DOHH2 (cell line): ENCODE measurements at regions not wholly inside any gene's neighbourhood (a gene's known extent, or its start where the extent isn't known, plus 50 kb on each side); places are given as distances from the start of the nearest gene placed in this dataset.

Experiments used
- H3F3A ChIP-seq: fragments of 200-600 bp; sonication (generic), shearing (Covaris generic); 2 replicates; pipeline ENCODE4 v1.6.0; 2016; ENCODE audit warnings: antibody characterized with exemption, mild to moderate bottlenecking; ENCODE audit not compliant: control insufficient read depth, insufficient read depth
- H3K27ac ChIP-seq: fragments of 200-600 bp; sonication (generic); 2 replicates; pipeline ENCODE4 v1.5.1; 2014; ENCODE audit warnings: low read depth, mild to moderate bottlenecking, low read length, moderate library complexity
- H3K27me3 ChIP-seq: fragments of 200-600 bp; sonication (generic); 2 replicates; pipeline ENCODE4 v1.6.1; 2014; ENCODE audit warnings: mild to moderate bottlenecking, low read length, mixed read lengths; ENCODE audit not compliant: control insufficient read depth
- H3K36me3 ChIP-seq: fragments of 200-600 bp; sonication (generic); 2 replicates; pipeline ENCODE4 v1.6.1; 2014; ENCODE audit warnings: mild to moderate bottlenecking, low read length, moderate library complexity, mixed read lengths; ENCODE audit not compliant: control insufficient read depth
- H3K4me1 ChIP-seq: fragments of 200-600 bp; sonication (generic); 2 replicates; pipeline ENCODE4 v1.6.1; 2014; ENCODE audit warnings: mild to moderate bottlenecking, low read length, mixed read lengths; ENCODE audit not compliant: control insufficient read depth
- H3K4me2 ChIP-seq: fragments of 200-600 bp; sonication (generic); 2 replicates; pipeline ENCODE4 v1.6.0; 2014; ENCODE audit warnings: mild to moderate bottlenecking, low read length, moderate library complexity
- H3K4me3 ChIP-seq: fragments of 200-600 bp; sonication (generic); 2 replicates; pipeline ENCODE4 v1.5.1; 2014; ENCODE audit warnings: mild to moderate bottlenecking, low read length, mixed read lengths
- H3K79me2 ChIP-seq: fragments of 200-600 bp; sonication (generic); 2 replicates; pipeline ENCODE4 v1.6.1; 2014; ENCODE audit warnings: mild to moderate bottlenecking, low read length, mixed read lengths; ENCODE audit not compliant: control insufficient read depth
- H3K9me2 ChIP-seq: fragments of 200-600 bp; sonication (generic); replicated peaks from 2 replicates; pipeline ENCODE4 v1.6.1; 2014; ENCODE audit warnings: mild to moderate bottlenecking, low read length, mixed read lengths; ENCODE audit not compliant: control insufficient read depth
- H3K9me3 ChIP-seq: fragments of 200-600 bp; sonication (generic); 2 replicates; pipeline ENCODE4 v1.6.1; 2014; ENCODE audit warnings: antibody characterized with exemption, low read length, mixed read lengths; ENCODE audit not compliant: control insufficient read depth, insufficient read depth
- H4K20me1 ChIP-seq: fragments of 200-600 bp; sonication (generic); 2 replicates; pipeline ENCODE4 v1.6.0; 2014; ENCODE audit warnings: low read depth, mild to moderate bottlenecking, antibody characterized with exemption, low read length, moderate library complexity; ENCODE audit not compliant: control insufficient read depth, insufficient read depth
- EZH2phosphoT487 ChIP-seq: fragments of 200-600 bp; sonication (generic); IDR thresholded peaks from 2 replicates; pipeline ENCODE4 v1.6.1; 2017; ENCODE audit warnings: borderline replicate concordance, mild to moderate bottlenecking, antibody characterized with exemption, low read length, moderate library complexity, mixed read lengths
- TF ChIP-seq, protein P1 (sequence below): fragments of 200-600 bp; sonication (generic); IDR thresholded peaks from one replicate; pipeline ENCODE4 v1.5.1; 2014; ENCODE audit warnings: antibody characterized with exemption, mild to moderate bottlenecking, low read depth, low read length; ENCODE audit not compliant: poor library complexity, severe bottlenecking

DNA sequence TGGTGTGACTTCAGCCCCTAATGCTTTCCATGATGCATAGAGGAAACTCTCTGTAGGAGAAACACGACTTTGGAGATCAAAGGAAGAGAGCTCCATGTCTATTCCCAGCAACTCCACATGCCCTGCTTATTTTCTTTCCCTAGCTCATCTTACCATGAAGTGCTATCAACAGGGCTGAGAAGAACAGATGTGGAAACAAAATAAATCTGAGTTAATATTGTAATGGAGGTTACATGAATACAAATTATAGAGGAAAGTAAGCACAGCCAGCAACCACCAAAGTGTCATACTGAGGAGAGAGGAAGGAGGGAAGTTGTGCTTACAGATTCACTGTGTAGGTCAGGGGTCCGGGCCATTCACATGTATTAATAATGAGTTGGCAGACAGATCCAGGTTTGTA, 157.5 kb downstream of the RFPL4B start:
- Histone ChIP-seq H3K9me2 (no peaks in the 10 kb centered on the region), H3K4me2 (no peak overlapping the region), H3K27ac (no peak overlapping the region), H3F3A (no peaks in the 10 kb centered on the region), H3K79me2 (no peaks in the 10 kb centered on the region), H3K9me3 (no peaks in the 10 kb centered on the region), H3K27me3 (no peaks in the 10 kb centered on the region), H3K4me3 (no peak overlapping the region), H3K4me1 (no peaks in the 10 kb centered on the region), H3K36me3 (no peaks in the 10 kb centered on the region), H4K20me1 (no peaks in the 10 kb centered on the region)
- TF ChIP-seq, protein P1, sequence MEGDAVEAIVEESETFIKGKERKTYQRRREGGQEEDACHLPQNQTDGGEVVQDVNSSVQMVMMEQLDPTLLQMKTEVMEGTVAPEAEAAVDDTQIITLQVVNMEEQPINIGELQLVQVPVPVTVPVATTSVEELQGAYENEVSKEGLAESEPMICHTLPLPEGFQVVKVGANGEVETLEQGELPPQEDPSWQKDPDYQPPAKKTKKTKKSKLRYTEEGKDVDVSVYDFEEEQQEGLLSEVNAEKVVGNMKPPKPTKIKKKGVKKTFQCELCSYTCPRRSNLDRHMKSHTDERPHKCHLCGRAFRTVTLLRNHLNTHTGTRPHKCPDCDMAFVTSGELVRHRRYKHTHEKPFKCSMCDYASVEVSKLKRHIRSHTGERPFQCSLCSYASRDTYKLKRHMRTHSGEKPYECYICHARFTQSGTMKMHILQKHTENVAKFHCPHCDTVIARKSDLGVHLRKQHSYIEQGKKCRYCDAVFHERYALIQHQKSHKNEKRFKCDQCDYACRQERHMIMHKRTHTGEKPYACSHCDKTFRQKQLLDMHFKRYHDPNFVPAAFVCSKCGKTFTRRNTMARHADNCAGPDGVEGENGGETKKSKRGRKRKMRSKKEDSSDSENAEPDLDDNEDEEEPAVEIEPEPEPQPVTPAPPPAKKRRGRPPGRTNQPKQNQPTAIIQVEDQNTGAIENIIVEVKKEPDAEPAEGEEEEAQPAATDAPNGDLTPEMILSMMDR = no peak
- no peak for TF ChIP-seq EZH2phosphoT487

DNA sequence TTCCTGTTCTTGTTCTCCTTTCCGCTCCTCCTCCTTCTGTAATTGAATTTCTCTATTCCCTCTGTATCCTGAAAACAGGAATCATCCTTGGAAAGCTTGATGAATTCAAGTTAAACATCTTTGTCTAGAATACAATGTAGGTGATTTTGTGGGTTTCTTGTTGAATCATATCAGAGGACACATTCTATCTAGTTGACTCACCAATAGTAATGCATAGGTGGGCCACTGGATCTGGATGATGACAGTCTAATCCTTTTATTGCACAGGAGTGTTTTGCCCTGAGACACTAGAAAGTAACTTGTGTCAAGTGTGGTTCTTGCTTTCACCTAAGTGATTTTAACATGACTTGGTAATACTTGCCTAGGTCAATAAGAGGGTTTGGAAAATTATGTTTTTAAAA, 164.3 kb downstream of the RFPL4B start:
- no peaks in the 10 kb centered on the region for H3K9me2 ChIP-seq
- H3K36me3 ChIP-seq = no peaks in the 10 kb centered on the region
- H3K4me3 ChIP-seq = no peak overlapping the region
- no peaks in the 10 kb centered on the region for H3F3A ChIP-seq
- H3K27ac ChIP-seq = no peak overlapping the region
- no peaks in the 10 kb centered on the region for H3K27me3 ChIP-seq
- H3K4me1 ChIP-seq = no peaks in the 10 kb centered on the region
- no peaks in the 10 kb centered on the region for H4K20me1 ChIP-seq
- H3K4me2 ChIP-seq = no peak overlapping the region
- TF ChIP-seq, protein P1 = no peak
- no peak for TF ChIP-seq EZH2phosphoT487
- no peaks in the 10 kb centered on the region for H3K9me3 ChIP-seq
- no peaks in the 10 kb centered on the region for H3K79me2 ChIP-seq

DNA sequence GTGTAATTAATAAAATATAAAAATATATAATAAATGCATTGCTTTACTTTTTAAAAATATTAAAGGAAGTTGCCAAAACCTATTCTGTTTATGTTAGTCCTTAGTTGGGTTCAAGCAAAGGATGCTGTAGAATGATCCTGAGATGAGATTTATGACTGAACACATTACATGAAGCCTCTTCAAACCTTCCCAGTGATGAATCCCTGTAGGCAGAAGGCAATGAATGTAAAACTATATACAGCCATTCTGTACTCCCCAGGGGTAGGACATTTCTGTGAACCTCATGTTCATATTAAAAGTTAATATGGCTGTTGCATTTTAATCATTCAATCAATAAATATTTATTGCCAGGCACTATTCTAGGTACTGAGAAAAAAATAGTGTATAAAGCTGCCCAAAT, 166.0 kb downstream of the RFPL4B start:
- Histone ChIP-seq H3K36me3 (no peaks in the 10 kb centered on the region), H3K4me1 (no peaks in the 10 kb centered on the region), H3K79me2 (no peaks in the 10 kb centered on the region), H3K27ac (no peak overlapping the region), H4K20me1 (no peaks in the 10 kb centered on the region), H3K9me3 (no peaks in the 10 kb centered on the region), H3K4me2 (no peak overlapping the region), H3K4me3 (no peak overlapping the region), H3F3A (no peaks in the 10 kb centered on the region), H3K9me2 (no peaks in the 10 kb centered on the region), H3K27me3 (no peaks in the 10 kb centered on the region)
- TF ChIP-seq, protein P1 = no peak
- TF ChIP-seq EZH2phosphoT487 = no peak

DNA sequence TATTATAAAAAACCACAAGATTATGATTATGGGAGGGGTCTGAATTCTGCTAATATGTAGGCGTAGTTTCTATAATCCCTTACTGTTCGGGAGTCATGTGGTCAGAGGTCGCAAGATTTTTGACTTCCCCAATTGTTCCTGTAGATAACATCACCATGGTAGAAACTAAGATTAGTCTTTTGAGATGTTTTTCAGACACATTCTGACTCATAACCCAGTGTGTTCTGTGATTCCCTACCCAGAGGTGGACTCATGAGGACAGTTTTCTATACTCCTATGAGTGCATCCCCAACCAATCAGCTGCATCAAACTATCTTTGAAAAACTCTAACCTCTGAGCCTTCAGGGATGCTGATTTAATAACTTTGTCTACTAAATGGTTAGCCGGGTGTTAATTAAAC, 175.5 kb downstream of the RFPL4B start:
- H3F3A ChIP-seq = no peaks in the 10 kb centered on the region
- TF ChIP-seq, protein P1 = no peak
- TF ChIP-seq EZH2phosphoT487 = no peak
- H3K27ac ChIP-seq = no peak overlapping the region
- no peak overlapping the region for H3K4me2 ChIP-seq
- H4K20me1 ChIP-seq = no peaks in the 10 kb centered on the region
- H3K27me3 ChIP-seq = no peaks in the 10 kb centered on the region
- no peaks in the 10 kb centered on the region for H3K9me3 ChIP-seq
- H3K36me3 ChIP-seq = no peaks in the 10 kb centered on the region
- H3K4me1 ChIP-seq = no peaks in the 10 kb centered on the region
- no peaks in the 10 kb centered on the region for H3K79me2 ChIP-seq
- no peak overlapping the region for H3K4me3 ChIP-seq
- no peaks in the 10 kb centered on the region for H3K9me2 ChIP-seq
